ENCODE measurements at regions not wholly inside any gene's neighbourhood (a gene's known extent, or its start where the extent isn't known, plus 50 kb on each side); places are given as distances from the start of the nearest gene placed in this dataset.

DNA sequence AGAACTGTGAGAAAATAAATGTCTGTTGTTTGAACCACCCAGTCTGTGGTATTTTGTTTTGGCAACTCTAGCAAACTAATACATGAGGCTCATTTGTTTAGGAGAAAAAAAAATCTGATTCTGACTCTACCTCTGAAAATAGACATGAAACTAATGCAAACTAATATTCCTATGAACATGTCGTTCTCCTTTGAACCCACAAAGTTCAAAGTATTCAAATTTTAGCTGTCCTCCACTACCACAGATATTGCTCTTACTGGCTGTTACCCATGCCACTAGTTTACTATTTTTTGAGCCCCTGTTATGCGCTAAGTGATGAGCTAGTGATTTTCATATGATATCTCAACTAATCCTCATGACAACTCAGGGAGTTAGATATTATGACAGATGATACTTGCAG, 58.8 kb upstream of the ZNF804B start:
- BruUV-seq (replicated peaks): no TSS peak
- no peak for DNase-seq (ENCODE audit: low spot score)
- no peaks in the 10 kb centered on the region for H3K27me3 ChIP-seq (replicated peaks; ENCODE audit: insufficient read depth, low read depth, low read length, poor library complexity)
- H3K4me1 ChIP-seq (ENCODE audit: insufficient read depth, low read length, poor library complexity, severe bottlenecking): no peaks in the 10 kb centered on the region
- no peak for TF ChIP-seq EZH2 (IDR thresholded peaks at IDR 0.05; ENCODE audit: borderline replicate concordance, low read depth, low read length, poor library complexity, severe bottlenecking)
- TF ChIP-seq, protein P1, sequence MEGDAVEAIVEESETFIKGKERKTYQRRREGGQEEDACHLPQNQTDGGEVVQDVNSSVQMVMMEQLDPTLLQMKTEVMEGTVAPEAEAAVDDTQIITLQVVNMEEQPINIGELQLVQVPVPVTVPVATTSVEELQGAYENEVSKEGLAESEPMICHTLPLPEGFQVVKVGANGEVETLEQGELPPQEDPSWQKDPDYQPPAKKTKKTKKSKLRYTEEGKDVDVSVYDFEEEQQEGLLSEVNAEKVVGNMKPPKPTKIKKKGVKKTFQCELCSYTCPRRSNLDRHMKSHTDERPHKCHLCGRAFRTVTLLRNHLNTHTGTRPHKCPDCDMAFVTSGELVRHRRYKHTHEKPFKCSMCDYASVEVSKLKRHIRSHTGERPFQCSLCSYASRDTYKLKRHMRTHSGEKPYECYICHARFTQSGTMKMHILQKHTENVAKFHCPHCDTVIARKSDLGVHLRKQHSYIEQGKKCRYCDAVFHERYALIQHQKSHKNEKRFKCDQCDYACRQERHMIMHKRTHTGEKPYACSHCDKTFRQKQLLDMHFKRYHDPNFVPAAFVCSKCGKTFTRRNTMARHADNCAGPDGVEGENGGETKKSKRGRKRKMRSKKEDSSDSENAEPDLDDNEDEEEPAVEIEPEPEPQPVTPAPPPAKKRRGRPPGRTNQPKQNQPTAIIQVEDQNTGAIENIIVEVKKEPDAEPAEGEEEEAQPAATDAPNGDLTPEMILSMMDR (conservative IDR thresholded peaks at IDR 0.05; ENCODE audit: low read depth, low read length): no peak
- intact Hi-C loops (cut with micrococcal nuclease; ENCODE audit: unreplicated experiment): no loop called here
- no peak overlapping the region for H3K27ac ChIP-seq (ENCODE audit: low read depth, low read length, poor library complexity, severe bottlenecking)
- ChIA-PET CTCF (no interaction called here), POLR2A (ENCODE audit: low non-redundant PET) (no interaction called here)
- H3K36me3 ChIP-seq (ENCODE audit: insufficient read depth, low read length, poor library complexity, severe bottlenecking): no peaks in the 10 kb centered on the region
- H3K4me3 ChIP-seq (ENCODE audit: low read depth, low read length, poor library complexity, severe bottlenecking): no peak overlapping the region
- H3K9me3 ChIP-seq (ENCODE audit: low read depth, low read length, poor library complexity, severe bottlenecking): no peaks in the 10 kb centered on the region

DNA sequence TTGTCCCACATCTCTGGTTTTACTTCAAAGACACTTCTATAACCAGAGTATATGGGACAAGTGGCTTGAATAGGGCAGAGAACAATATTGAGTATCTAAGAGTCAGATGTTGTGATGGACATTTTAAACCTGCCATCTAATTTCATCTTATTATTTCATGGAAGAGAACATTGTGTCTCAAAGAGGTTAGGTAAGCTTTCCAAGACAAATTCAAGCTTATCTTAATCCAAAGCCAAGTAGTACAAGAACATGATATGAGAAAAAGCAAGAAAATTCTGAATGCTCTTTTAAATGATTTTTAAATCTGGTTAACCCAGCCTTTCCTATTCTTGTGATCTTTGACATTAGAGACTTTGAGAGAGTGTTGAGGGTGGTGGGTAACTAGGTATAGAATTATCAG, 65.3 kb upstream of the ZNF804B start:
- intact Hi-C loops (cut with micrococcal nuclease; ENCODE audit: unreplicated experiment): no loop called here
- H3K4me3 ChIP-seq (ENCODE audit: low read depth, low read length, poor library complexity, severe bottlenecking): no peak overlapping the region
- DNase-seq (ENCODE audit: low spot score): no peak
- no peaks in the 10 kb centered on the region for H3K36me3 ChIP-seq (ENCODE audit: insufficient read depth, low read length, poor library complexity, severe bottlenecking)
- no peak for TF ChIP-seq EZH2 (IDR thresholded peaks at IDR 0.05; ENCODE audit: borderline replicate concordance, low read depth, low read length, poor library complexity, severe bottlenecking)
- TF ChIP-seq, protein P1 (conservative IDR thresholded peaks at IDR 0.05; ENCODE audit: low read depth, low read length): no peak
- no peaks in the 10 kb centered on the region for H3K9me3 ChIP-seq (ENCODE audit: low read depth, low read length, poor library complexity, severe bottlenecking)
- H3K27ac ChIP-seq (ENCODE audit: low read depth, low read length, poor library complexity, severe bottlenecking): no peak overlapping the region
- H3K4me1 ChIP-seq (ENCODE audit: insufficient read depth, low read length, poor library complexity, severe bottlenecking): no peaks in the 10 kb centered on the region
- BruUV-seq (replicated peaks): no TSS peak
- H3K27me3 ChIP-seq (replicated peaks; ENCODE audit: insufficient read depth, low read depth, low read length, poor library complexity): peaks cover 8% of the 10 kb centered on the region
- ChIA-PET POLR2A (ENCODE audit: low non-redundant PET) (no interaction called here), CTCF (no interaction called here)

DNA sequence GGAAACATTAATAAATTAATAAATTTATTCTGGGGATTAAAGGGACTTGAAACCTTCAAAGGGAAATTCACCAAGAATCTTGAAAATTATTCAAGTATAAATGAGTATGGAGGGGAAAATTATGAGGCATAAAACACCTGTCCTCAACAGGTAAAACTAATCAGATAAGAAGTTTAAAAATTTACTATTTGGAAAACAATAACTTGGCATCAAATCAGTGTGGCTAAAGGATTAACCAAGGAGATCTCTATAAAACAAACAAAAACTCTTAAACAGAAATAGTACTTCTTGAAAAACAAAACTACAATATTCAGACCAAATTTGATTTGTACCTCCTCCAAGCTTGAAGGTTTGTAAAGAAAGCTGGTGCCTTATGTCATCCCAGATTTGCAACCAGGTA, 66.4 kb upstream of the ZNF804B start:
- Histone ChIP-seq H3K27ac (ENCODE audit: low read depth, low read length, poor library complexity, severe bottlenecking) (no peak overlapping the region), H3K36me3 (ENCODE audit: insufficient read depth, low read length, poor library complexity, severe bottlenecking) (no peaks in the 10 kb centered on the region), H3K9me3 (ENCODE audit: low read depth, low read length, poor library complexity, severe bottlenecking) (no peaks in the 10 kb centered on the region), H3K27me3 (replicated peaks; ENCODE audit: insufficient read depth, low read depth, low read length, poor library complexity) (peaks cover 14% of the 10 kb centered on the region), H3K4me3 (ENCODE audit: low read depth, low read length, poor library complexity, severe bottlenecking) (no peak overlapping the region), H3K4me1 (ENCODE audit: insufficient read depth, low read length, poor library complexity, severe bottlenecking) (no peaks in the 10 kb centered on the region)
- POLR2A ChIA-PET (ENCODE audit: low non-redundant PET): no interaction called here
- TF ChIP-seq, protein P1 (conservative IDR thresholded peaks at IDR 0.05; ENCODE audit: low read depth, low read length): no peak
- TF ChIP-seq EZH2 (IDR thresholded peaks at IDR 0.05; ENCODE audit: borderline replicate concordance, low read depth, low read length, poor library complexity, severe bottlenecking): no peak
- DNase-seq (ENCODE audit: low spot score): no peak
- CTCF ChIA-PET: no interaction called here
- intact Hi-C loops (cut with micrococcal nuclease; ENCODE audit: unreplicated experiment): no loop called here
- no TSS peak for BruUV-seq (replicated peaks)

Measured in A673 (cell line).